K562 (cell line): ENCODE measurements at regions not wholly inside any gene's neighbourhood (a gene's known extent, or its start where the extent isn't known, plus 50 kb on each side); places are given as distances from the start of the nearest gene placed in this dataset.

ENCODE experiments used
- ARHGAP35 ChIP-seq: fragments of 450-650 bp; IDR thresholded peaks from 2 replicates; pipeline ENCODE4 v1.6.1; 2018; ENCODE audit not compliant: partially characterized antibody
- BHLHE40 ChIP-seq: IDR thresholded peaks from 2 replicates; pipeline ENCODE4 v1.6.1; 2011; ENCODE audit warnings: low read length, improper control_type of control experiment
- CBX8 ChIP-seq: fragments of 200-600 bp; sonication (generic); IDR thresholded peaks from 2 replicates; pipeline ENCODE4 v1.6.1; 2012; ENCODE audit warnings: borderline replicate concordance, mixed run types, low read depth, mild to moderate bottlenecking, moderate library complexity, mixed read lengths, low read length, control low read depth, inconsistent platforms; ENCODE audit not compliant: poor library complexity, severe bottlenecking; ENCODE audit errors: extremely low read depth
- CTCF ChIP-seq, 3 experiments: IDR thresholded peaks in 2 of 3; conservative IDR thresholded peaks in 1 of 3; 2 replicates each; pipeline ENCODE4 v1.5.1; 2011 to 2012; ENCODE audit warnings: low read length in 3 of 3, mild to moderate bottlenecking in 3 of 3, control low read depth in 2 of 3, improper control_type of control experiment in 1 of 3, inconsistent platforms in 1 of 3, low read depth in 1 of 3, mixed read lengths in 1 of 3, moderate library complexity in 1 of 3; ENCODE audit not compliant: insufficient read depth in 2 of 3
- HNRNPH1 ChIP-seq: fragments of 200-400 bp; formaldehyde crosslinking; optimal IDR thresholded peaks from 2 replicates; pipeline ENCODE3; 2017; ENCODE audit warnings: low read depth, mild to moderate bottlenecking, low read length, moderate library complexity
- MAFK ChIP-seq: IDR thresholded peaks from 2 replicates; pipeline ENCODE4 v1.6.1; 2011; ENCODE audit warnings: low read length, improper control_type of control experiment
- PML ChIP-seq: IDR thresholded peaks from 2 replicates; pipeline ENCODE4 v1.6.1; 2012; ENCODE audit warnings: low read length, inconsistent platforms
- SNIP1 ChIP-seq: fragments of 450-650 bp; IDR thresholded peaks from 2 replicates; pipeline ENCODE4 v1.7.1; 2017; ENCODE audit warnings: low read depth, mild to moderate bottlenecking
- SRSF9 ChIP-seq: fragments of 200-400 bp; formaldehyde crosslinking; IDR thresholded peaks from 2 replicates; pipeline ENCODE4 v1.6.1; 2017; ENCODE audit warnings: low read depth, low read length, borderline replicate concordance
- ZBTB11 ChIP-seq, 3 experiments: fragments of 200-800 bp in 1 of 3; fragments of 250-450 bp in 1 of 3; fragments of 450-650 bp in 1 of 3; sonication (Bioruptor Pico) in 1 of 3; sonication (Bioruptor generic) in 1 of 3; formaldehyde crosslinking in 1 of 3; IDR thresholded peaks; 2 replicates each; pipeline versions ENCODE4 v1.6.1 to v1.8.0; 2016 to 2022; ENCODE audit warnings: mild to moderate bottlenecking in 2 of 3, missing genetic modification characterization in 2 of 3, missing compliant biosample characterization in 1 of 3, moderate library complexity in 1 of 3
- ZBTB34 ChIP-seq: fragments of 250-450 bp; sonication (Bioruptor Pico); IDR thresholded peaks from 2 replicates; pipeline ENCODE4 v1.8.0; 2021; ENCODE audit warnings: mild to moderate bottlenecking, moderate library complexity
- TF ChIP-seq, protein P1 (sequence below): sonication (generic); formaldehyde crosslinking; IDR thresholded peaks from 2 replicates; pipeline ENCODE4 v1.8.0; 2023; ENCODE audit warnings: missing genetic modification reagents, mild to moderate bottlenecking, borderline replicate concordance

- TF ChIP-seq CTCF (IDR thresholded peaks at IDR 0.05 in 2 of 3, conservative IDR thresholded peaks at IDR 0.05 in 1 of 3; ENCODE audit: insufficient read depth in 2 of 3, low read depth in 1 of 3, low read length in 3 of 3) (no peak), MAFK (no peak), BHLHE40 (no peak), ARHGAP35 (no peak), ZBTB34 (CRISPR knock-in tag) (no peak), SNIP1 (no peak), CBX8 (no peak), HNRNPH1 (no peak), SRSF9 (no peak), PML (no peak), ZBTB11 (CRISPR knock-in tag; IDR thresholded peaks at IDR 0.05) (no peak)
- TF ChIP-seq, protein P1, sequence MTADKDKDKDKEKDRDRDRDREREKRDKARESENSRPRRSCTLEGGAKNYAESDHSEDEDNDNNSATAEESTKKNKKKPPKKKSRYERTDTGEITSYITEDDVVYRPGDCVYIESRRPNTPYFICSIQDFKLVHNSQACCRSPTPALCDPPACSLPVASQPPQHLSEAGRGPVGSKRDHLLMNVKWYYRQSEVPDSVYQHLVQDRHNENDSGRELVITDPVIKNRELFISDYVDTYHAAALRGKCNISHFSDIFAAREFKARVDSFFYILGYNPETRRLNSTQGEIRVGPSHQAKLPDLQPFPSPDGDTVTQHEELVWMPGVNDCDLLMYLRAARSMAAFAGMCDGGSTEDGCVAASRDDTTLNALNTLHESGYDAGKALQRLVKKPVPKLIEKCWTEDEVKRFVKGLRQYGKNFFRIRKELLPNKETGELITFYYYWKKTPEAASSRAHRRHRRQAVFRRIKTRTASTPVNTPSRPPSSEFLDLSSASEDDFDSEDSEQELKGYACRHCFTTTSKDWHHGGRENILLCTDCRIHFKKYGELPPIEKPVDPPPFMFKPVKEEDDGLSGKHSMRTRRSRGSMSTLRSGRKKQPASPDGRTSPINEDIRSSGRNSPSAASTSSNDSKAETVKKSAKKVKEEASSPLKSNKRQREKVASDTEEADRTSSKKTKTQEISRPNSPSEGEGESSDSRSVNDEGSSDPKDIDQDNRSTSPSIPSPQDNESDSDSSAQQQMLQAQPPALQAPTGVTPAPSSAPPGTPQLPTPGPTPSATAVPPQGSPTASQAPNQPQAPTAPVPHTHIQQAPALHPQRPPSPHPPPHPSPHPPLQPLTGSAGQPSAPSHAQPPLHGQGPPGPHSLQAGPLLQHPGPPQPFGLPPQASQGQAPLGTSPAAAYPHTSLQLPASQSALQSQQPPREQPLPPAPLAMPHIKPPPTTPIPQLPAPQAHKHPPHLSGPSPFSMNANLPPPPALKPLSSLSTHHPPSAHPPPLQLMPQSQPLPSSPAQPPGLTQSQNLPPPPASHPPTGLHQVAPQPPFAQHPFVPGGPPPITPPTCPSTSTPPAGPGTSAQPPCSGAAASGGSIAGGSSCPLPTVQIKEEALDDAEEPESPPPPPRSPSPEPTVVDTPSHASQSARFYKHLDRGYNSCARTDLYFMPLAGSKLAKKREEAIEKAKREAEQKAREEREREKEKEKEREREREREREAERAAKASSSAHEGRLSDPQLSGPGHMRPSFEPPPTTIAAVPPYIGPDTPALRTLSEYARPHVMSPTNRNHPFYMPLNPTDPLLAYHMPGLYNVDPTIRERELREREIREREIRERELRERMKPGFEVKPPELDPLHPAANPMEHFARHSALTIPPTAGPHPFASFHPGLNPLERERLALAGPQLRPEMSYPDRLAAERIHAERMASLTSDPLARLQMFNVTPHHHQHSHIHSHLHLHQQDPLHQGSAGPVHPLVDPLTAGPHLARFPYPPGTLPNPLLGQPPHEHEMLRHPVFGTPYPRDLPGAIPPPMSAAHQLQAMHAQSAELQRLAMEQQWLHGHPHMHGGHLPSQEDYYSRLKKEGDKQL, result no peak
Observed at GRCh38 chr13:80828759-80829158, 487.8 kb upstream of the SPRY2 start.
